Urinary bladder (tissue), 3 donors: ENCODE measurements at regions not wholly inside any gene's neighbourhood (a gene's known extent, or its start where the extent isn't known, plus 50 kb on each side); places are given as distances from the start of the nearest gene placed in this dataset.

Experiments
- DNase-seq: peaks from one replicate; pipeline ENCODE4 v3.0.0-alpha.2; 2015; ENCODE audit errors: extremely low spot score
- H3K27ac ChIP-seq: one replicate; pipeline ENCODE4 v1.5.1; 2013; ENCODE audit warnings: low read depth, mild to moderate bottlenecking, moderate library complexity
- H3K36me3 ChIP-seq: one replicate; pipeline ENCODE4 v1.6.1; 2013; ENCODE audit warnings: mild to moderate bottlenecking, moderate library complexity; ENCODE audit not compliant: insufficient read depth
- H3K4me1 ChIP-seq: one replicate; pipeline ENCODE4 v1.6.1; 2013; ENCODE audit warnings: mild to moderate bottlenecking, moderate library complexity; ENCODE audit not compliant: insufficient read depth
- H3K4me3 ChIP-seq: one replicate; pipeline ENCODE4 v1.5.1; 2013; ENCODE audit warnings: low read depth, low read length
- WGBS: extraction: QIAGEN DNeasy Blood & Tissue Kit; methylation state at CpG from one replicate; pipeline ENCODE4 v1.1.7; 2013; 5-methylcytosine and 5-hydroxymethylcytosine counted together
- donor health status: healthy with polysubstance abuse.
- donor health status: healthy.

GRCh38 chr17:14487068-14487467 is 186.2 kb downstream of the HS3ST3B1 start:
- H3K4me3 ChIP-seq, result no peak overlapping the region
- no peaks in the 10 kb centered on the region for H3K4me1 ChIP-seq
- no peak overlapping the region for H3K27ac ChIP-seq
- no peaks in the 10 kb centered on the region for H3K36me3 ChIP-seq
- DNase-seq, result no peak
- 92% methylated on average over 8 of the region's 8 CpGs for WGBS

- no peaks in the 10 kb centered on the region for H3K4me1 ChIP-seq
- WGBS, result 89% methylated on average over 1 of the region's 1 CpG
- no peak overlapping the region for H3K27ac ChIP-seq
- H3K4me3 ChIP-seq, result no peak overlapping the region
- H3K36me3 ChIP-seq, result no peaks in the 10 kb centered on the region
- no peak for DNase-seq
Measured at GRCh38 chr17:14482715-14483114, 181.8 kb downstream of the HS3ST3B1 start.

DNA sequence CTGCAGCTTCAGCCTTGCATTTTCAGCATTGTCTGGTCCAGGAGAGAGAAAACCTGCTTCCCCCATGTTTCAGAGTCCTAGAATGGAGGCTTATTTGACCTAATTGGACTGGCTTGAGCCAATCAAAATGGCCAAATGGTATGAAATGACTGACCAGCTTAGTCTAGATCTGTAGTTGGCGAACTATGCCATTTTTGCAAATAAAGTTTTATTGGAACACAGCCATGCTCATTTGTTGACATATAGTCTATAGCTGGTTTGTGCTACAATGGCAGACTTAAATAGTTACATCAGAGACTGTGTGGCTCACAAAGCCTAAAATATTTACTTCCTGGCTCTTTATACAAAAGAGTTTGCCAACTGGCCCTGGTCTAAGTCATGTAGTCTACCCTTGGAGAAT is 180.8 kb downstream of the HS3ST3B1 start:
- DNase-seq, result no peak
- 86% methylated on average over 1 of the region's 1 CpG for WGBS
- Histone ChIP-seq H3K36me3 (no peaks in the 10 kb centered on the region), H3K4me1 (no peaks in the 10 kb centered on the region), H3K4me3 (no peak overlapping the region), H3K27ac (no peak overlapping the region)

- Histone ChIP-seq H3K4me3 (no peak overlapping the region), H3K4me1 (no peaks in the 10 kb centered on the region), H3K36me3 (no peaks in the 10 kb centered on the region), H3K27ac (no peak overlapping the region)
- DNase-seq, result no peak
- WGBS, result 79% methylated on average over 4 of the region's 4 CpGs
Measured at GRCh38 chr17:14474591-14474990, 173.7 kb downstream of the HS3ST3B1 start.

- Histone ChIP-seq H3K36me3 (no peaks in the 10 kb centered on the region), H3K4me3 (no peak overlapping the region), H3K27ac (no peak overlapping the region), H3K4me1 (no peaks in the 10 kb centered on the region)
- 41% methylated on average over 7 of the region's 7 CpGs for WGBS
- no peak for DNase-seq
Measured at GRCh38 chr17:14471052-14471451, 170.2 kb downstream of the HS3ST3B1 start.

DNA sequence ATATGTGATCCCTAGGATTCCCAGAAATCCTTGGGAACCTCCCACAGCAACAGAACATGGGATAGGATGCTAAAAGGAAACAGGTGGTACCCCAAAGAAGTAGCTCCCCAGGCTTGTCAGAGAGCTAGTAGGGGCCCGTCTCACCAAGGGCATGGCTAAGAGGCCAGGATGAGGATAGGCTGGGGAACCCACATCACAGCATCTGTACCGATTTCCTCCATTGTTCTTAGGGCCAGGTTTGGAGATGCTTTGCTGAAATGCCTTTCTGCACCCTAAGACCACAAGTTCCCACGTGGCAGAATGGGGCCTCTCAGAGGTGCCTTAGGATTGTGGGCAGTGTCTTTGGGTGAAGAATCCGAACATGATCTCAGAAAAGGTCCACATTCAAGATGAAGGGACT is 169.5 kb downstream of the HS3ST3B1 start:
- DNase-seq, result no peak
- no peaks in the 10 kb centered on the region for H3K36me3 ChIP-seq
- H3K4me3 ChIP-seq, result no peak overlapping the region
- 81% methylated on average over 4 of the region's 4 CpGs for WGBS
- H3K27ac ChIP-seq, result no peak overlapping the region
- no peaks in the 10 kb centered on the region for H3K4me1 ChIP-seq

DNA sequence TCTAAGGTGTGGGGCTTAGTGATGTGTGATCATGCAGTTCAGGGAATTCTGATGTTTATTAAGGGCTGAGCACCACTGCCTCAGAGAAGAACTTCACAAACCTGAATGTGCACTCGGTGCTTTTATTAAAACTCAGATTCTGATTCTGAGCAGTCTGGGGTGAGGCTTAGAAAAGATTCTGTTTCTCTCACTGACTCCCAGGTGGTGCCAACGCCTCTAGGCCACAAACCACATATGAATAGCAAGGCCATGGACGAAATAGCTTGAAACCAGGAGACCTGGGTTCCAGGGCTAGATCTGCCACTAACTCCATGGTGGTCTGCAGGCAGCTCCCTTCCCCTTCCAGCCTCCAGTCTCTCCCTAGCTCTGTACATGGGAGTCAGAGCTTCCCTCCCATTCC is 169.1 kb downstream of the HS3ST3B1 start:
- Histone ChIP-seq H3K4me1 (no peaks in the 10 kb centered on the region), H3K36me3 (no peaks in the 10 kb centered on the region), H3K27ac (no peak overlapping the region), H3K4me3 (no peak overlapping the region)
- WGBS, result 91% methylated on average over 3 of the region's 3 CpGs
- no peak for DNase-seq

DNA sequence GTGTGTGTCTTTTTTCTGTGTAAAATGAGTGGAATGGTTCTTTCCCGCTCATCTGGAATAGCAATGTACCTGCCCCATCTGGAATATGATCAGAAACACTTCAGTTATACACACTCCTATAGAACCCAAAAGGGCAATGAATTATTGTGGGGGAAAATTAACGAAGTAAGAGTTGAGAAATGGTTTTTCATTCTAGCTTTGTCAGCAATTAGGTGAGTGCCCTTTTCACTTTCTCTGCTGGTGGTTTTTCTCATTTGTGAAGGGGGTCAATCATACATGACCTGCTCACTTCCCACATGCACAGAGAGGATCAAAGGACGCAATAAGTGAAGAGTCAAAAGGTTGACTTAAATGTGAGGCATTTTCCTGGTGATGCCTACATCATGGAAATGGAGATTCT is 168.0 kb downstream of the HS3ST3B1 start:
- Histone ChIP-seq H3K4me3 (no peak overlapping the region), H3K36me3 (no peaks in the 10 kb centered on the region), H3K27ac (no peak overlapping the region), H3K4me1 (no peaks in the 10 kb centered on the region)
- DNase-seq, result no peak
- 90% methylated on average over 3 of the region's 3 CpGs for WGBS

GRCh38 chr17:14461227-14461548 is 160.3 kb downstream of the HS3ST3B1 start:
- H3K4me3 ChIP-seq, result no peak overlapping the region
- no peaks in the 10 kb centered on the region for H3K4me1 ChIP-seq
- 85% methylated on average over 4 of the region's 4 CpGs for WGBS
- H3K27ac ChIP-seq, result no peak overlapping the region
- no peaks in the 10 kb centered on the region for H3K36me3 ChIP-seq
- DNase-seq, result no peak

DNA sequence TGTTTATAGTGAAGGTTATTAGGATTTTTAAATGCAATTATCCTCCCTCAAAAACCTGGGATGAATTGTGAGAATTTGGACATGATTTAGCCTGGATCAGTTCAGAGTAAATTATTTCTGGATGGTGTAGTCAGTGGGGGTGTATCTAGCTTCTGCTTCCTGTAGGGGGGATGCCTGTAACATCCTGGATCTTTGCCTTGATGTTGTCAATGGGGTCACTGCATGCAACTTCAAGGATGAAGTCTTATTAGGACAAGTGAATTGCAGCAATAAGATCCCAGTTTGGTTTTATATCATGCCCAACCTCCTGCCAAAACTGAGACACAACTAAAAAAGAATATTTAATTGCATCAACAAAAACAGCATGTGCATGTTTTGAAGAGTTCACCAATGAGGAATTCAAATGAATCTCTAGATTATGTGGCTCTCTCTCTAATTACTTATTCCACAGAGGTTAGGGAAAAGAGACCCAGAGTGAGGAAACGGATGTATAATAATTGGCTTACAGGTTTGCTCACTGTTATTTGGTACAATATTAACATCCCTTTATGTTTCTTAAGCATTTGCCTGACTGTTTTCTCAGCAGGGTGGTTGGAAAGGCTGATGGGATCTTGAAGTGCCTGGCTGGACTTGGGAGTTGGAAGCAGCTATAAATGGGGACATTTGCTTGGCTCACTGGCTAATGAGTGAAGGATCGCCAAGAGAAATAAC is 159.8 kb downstream of the HS3ST3B1 start:
- WGBS, result 75% methylated on average over 2 of the region's 2 CpGs
- Histone ChIP-seq H3K4me1 (no peaks in the 10 kb centered on the region), H3K4me3 (no peak overlapping the region)

GRCh38 chr17:14459955-14460354 is 159.1 kb downstream of the HS3ST3B1 start:
- no peak overlapping the region for H3K4me3 ChIP-seq
- H3K27ac ChIP-seq, result no peak overlapping the region
- no peaks in the 10 kb centered on the region for H3K4me1 ChIP-seq
- WGBS, result 60% methylated on average over 5 of the region's 5 CpGs
- DNase-seq, result no peak
- H3K36me3 ChIP-seq, result no peaks in the 10 kb centered on the region

More for the DNA sequence above, 159.8 kb downstream of the HS3ST3B1 start:
- Histone ChIP-seq H3K27ac (no peak overlapping the region), H3K36me3 (no peaks in the 10 kb centered on the region)
- DNase-seq, result no peak

GRCh38 chr17:14458724-14459123 is 157.8 kb downstream of the HS3ST3B1 start:
- WGBS, result 61% methylated on average over 3 of the region's 3 CpGs
- H3K27ac ChIP-seq, result no peak overlapping the region
- no peaks in the 10 kb centered on the region for H3K36me3 ChIP-seq
- H3K4me1 ChIP-seq, result no peaks in the 10 kb centered on the region
- H3K4me3 ChIP-seq, result no peak overlapping the region
- no peak for DNase-seq

- no peak for DNase-seq
- H3K4me1 ChIP-seq, result no peaks in the 10 kb centered on the region
- 92% methylated on average over 4 of the region's 4 CpGs for WGBS
- H3K27ac ChIP-seq, result no peak overlapping the region
- no peak overlapping the region for H3K4me3 ChIP-seq
- no peaks in the 10 kb centered on the region for H3K36me3 ChIP-seq
Measured at GRCh38 chr17:14454746-14455145, 153.9 kb downstream of the HS3ST3B1 start.

- Histone ChIP-seq H3K4me1 (no peaks in the 10 kb centered on the region), H3K36me3 (no peaks in the 10 kb centered on the region), H3K4me3 (no peak overlapping the region), H3K27ac (no peak overlapping the region)
- 77% methylated on average over 1 of the region's 1 CpG for WGBS
- no peak for DNase-seq
Measured at GRCh38 chr17:14452856-14453255, 152.0 kb downstream of the HS3ST3B1 start.

- 30% methylated on average over 11 of the region's 11 CpGs for WGBS
- no peak overlapping the region for H3K4me3 ChIP-seq
- no peaks in the 10 kb centered on the region for H3K4me1 ChIP-seq
- no peak overlapping the region for H3K27ac ChIP-seq
- H3K36me3 ChIP-seq, result no peaks in the 10 kb centered on the region
- no peak for DNase-seq
Measured at GRCh38 chr17:14451729-14452191, 150.9 kb downstream of the HS3ST3B1 start.
